SK-N-SH (cell line): ENCODE measurements at regions not wholly inside any gene's neighbourhood (a gene's known extent, or its start where the extent isn't known, plus 50 kb on each side); places are given as distances from the start of the nearest gene placed in this dataset.

Source experiments
- CTCF ChIA-PET: fragments of 300-600, 350-600 bp; formaldehyde crosslinking; extraction: SDS; loops from one replicate; lab custom pipeline; 2021; lab: Yijun Ruan, JAX
- POLR2A ChIA-PET: fragments of 350-600 bp; sonication (Branson Sonifier 250); formaldehyde crosslinking; extraction: SDS; loops from one replicate; lab custom pipeline; 2020; ENCODE audit warnings: antibody characterized with exemption, inconsistent platforms; lab: Yijun Ruan, JAX
- DNase-seq: peaks from one replicate; pipeline ENCODE4 v3.0.0; 2012
- H2AFZ ChIP-seq: fragments of 200-600 bp; sonication (generic); 2 replicates; pipeline ENCODE4 v1.8.1; 2016; ENCODE audit warnings: antibody characterized with exemption, mild to moderate bottlenecking, low read depth
- H3F3A ChIP-seq: fragments of 200-600 bp; sonication (generic); replicated peaks from 2 replicates; pipeline ENCODE3; 2016; ENCODE audit warnings: antibody characterized with exemption, mild to moderate bottlenecking; ENCODE audit not compliant: insufficient read depth
- H3K27ac ChIP-seq, 2 experiments: fragments of 200-500 bp in 1 of 2; fragments of 200-600 bp in 1 of 2; sonication (Bioruptor generic) in 1 of 2; sonication (generic), shearing (Covaris generic) in 1 of 2; 2 replicates each; pipeline versions ENCODE4 v1.5.1 to v1.6.1; 2014 to 2016; ENCODE audit warnings: low read depth in 2 of 2, inconsistent platforms in 1 of 2, low read length in 1 of 2, mild to moderate bottlenecking in 1 of 2, mixed read lengths in 1 of 2
- H3K27me3 ChIP-seq: fragments of 200-600 bp; sonication (generic), shearing (Covaris generic); 2 replicates; pipeline ENCODE4 v1.6.1; 2016; ENCODE audit warnings: mixed run types; ENCODE audit not compliant: insufficient read depth
- H3K36me3 ChIP-seq, 2 experiments: fragments of 200-500 bp in 1 of 2; fragments of 200-600 bp in 1 of 2; sonication (Bioruptor generic) in 1 of 2; sonication (generic) in 1 of 2; replicated peaks in 1 of 2; 2 replicates each; pipeline versions ENCODE3 to v1.5.1; 2014 to 2016; ENCODE audit warnings: low read length in 1 of 2, mild to moderate bottlenecking in 1 of 2; ENCODE audit not compliant: insufficient read depth in 2 of 2, control insufficient read depth in 1 of 2
- H3K4me1 ChIP-seq, 2 experiments: fragments of 200-500 bp in 1 of 2; fragments of 200-600 bp in 1 of 2; sonication (Bioruptor generic) in 1 of 2; sonication (generic), shearing (Covaris generic) in 1 of 2; 2 replicates each; pipeline versions ENCODE4 v1.5.1 to v1.6.1; 2014 to 2016; ENCODE audit warnings: low read depth in 1 of 2, low read length in 1 of 2, mixed run types in 1 of 2; ENCODE audit not compliant: insufficient read depth in 2 of 2, control insufficient read depth in 1 of 2
- H3K4me2 ChIP-seq: fragments of 200-600 bp; sonication (generic), shearing (Covaris generic); 2 replicates; pipeline ENCODE4 v1.6.1; 2017; ENCODE audit warnings: mixed run types
- H3K4me3 ChIP-seq, 2 experiments: fragments of 200-500 bp in 1 of 2; fragments of 200-600 bp in 1 of 2; sonication (Bioruptor generic) in 1 of 2; sonication (generic), shearing (Covaris generic) in 1 of 2; 2 replicates each; pipeline versions ENCODE4 v1.5.1 to v1.8.1; 2014 to 2016; ENCODE audit warnings: low read depth in 2 of 2, inconsistent platforms in 1 of 2, low read length in 1 of 2, mild to moderate bottlenecking in 1 of 2, mixed read lengths in 1 of 2, moderate library complexity in 1 of 2
- H3K79me2 ChIP-seq: fragments of 200-600 bp; sonication (generic); 2 replicates; pipeline ENCODE4 v1.8.1; 2017; ENCODE audit warnings: mild to moderate bottlenecking; ENCODE audit not compliant: insufficient read depth
- H3K9ac ChIP-seq: fragments of 200-600 bp; sonication (generic); 2 replicates; pipeline ENCODE4 v1.6.1; 2017; ENCODE audit warnings: mixed run types
- H3K9me2 ChIP-seq: fragments of 200-600 bp; sonication (generic); 2 replicates; pipeline ENCODE4 v1.6.1; 2017; ENCODE audit warnings: mixed run types
- H3K9me3 ChIP-seq: fragments of 200-600 bp; sonication (generic); 2 replicates; pipeline ENCODE4 v1.6.1; 2017; ENCODE audit warnings: mixed run types, mild to moderate bottlenecking, moderate library complexity
- H4K20me1 ChIP-seq: fragments of 200-600 bp; sonication (generic); 2 replicates; pipeline ENCODE4 v1.6.1; 2017; ENCODE audit warnings: mild to moderate bottlenecking, mixed run types; ENCODE audit not compliant: insufficient read depth
- CTCF ChIP-seq: fragments of 200-600 bp; sonication (generic); IDR thresholded peaks from 2 replicates; pipeline ENCODE4 v1.6.1; 2017; ENCODE audit warnings: antibody characterized with exemption, mild to moderate bottlenecking, moderate library complexity
- ELF1 ChIP-seq: IDR thresholded peaks from 2 replicates; pipeline ENCODE4 v1.4.0; 2012
- EZH2phosphoT487 ChIP-seq: fragments of 200-600 bp; sonication (generic); IDR thresholded peaks from 2 replicates; pipeline ENCODE4 v1.6.1; 2017; ENCODE audit warnings: low read depth, mixed run types, mild to moderate bottlenecking, antibody characterized with exemption, moderate library complexity, borderline replicate concordance
- FOXJ3 ChIP-seq: sonication (generic); formaldehyde crosslinking; IDR thresholded peaks from 2 replicates; pipeline ENCODE4 v1.5.1; 2020; ENCODE audit warnings: mild to moderate bottlenecking, missing genetic modification reagents
- JUND ChIP-seq: IDR thresholded peaks from 2 replicates; pipeline ENCODE4 v1.4.0; 2012
- MAX ChIP-seq: IDR thresholded peaks from 2 replicates; pipeline ENCODE4 v1.4.0; 2012; ENCODE audit warnings: low read depth
- NFIC ChIP-seq: IDR thresholded peaks from 2 replicates; pipeline ENCODE4 v1.4.0; 2012; ENCODE audit warnings: borderline replicate concordance
- NRF1 ChIP-seq: IDR thresholded peaks from 2 replicates; pipeline ENCODE4 v1.6.1; 2012; ENCODE audit warnings: low read depth, mild to moderate bottlenecking, low read length
- POLR2AphosphoS5 ChIP-seq: IDR thresholded peaks from 2 replicates; pipeline ENCODE4 v1.6.1; 2012; ENCODE audit warnings: low read depth, low read length
- RAD21 ChIP-seq: IDR thresholded peaks from 2 replicates; pipeline ENCODE4 v1.6.1; 2012; ENCODE audit warnings: mild to moderate bottlenecking, low read length
- RFX5 ChIP-seq: IDR thresholded peaks from 2 replicates; pipeline ENCODE4 v1.6.1; 2012; ENCODE audit warnings: mild to moderate bottlenecking, improper control_type of control experiment, low read length
- SIN3A ChIP-seq: IDR thresholded peaks from 2 replicates; pipeline ENCODE4 v1.6.1; 2012; ENCODE audit warnings: low read depth, mild to moderate bottlenecking, low read length, moderate library complexity, borderline replicate concordance
- SMC3 ChIP-seq: IDR thresholded peaks from 2 replicates; pipeline ENCODE4 v1.6.1; 2012; ENCODE audit warnings: low read depth, low read length, improper control_type of control experiment
- YY1 ChIP-seq: IDR thresholded peaks from 2 replicates; pipeline ENCODE4 v1.4.0; 2012; ENCODE audit warnings: low read depth, mild to moderate bottlenecking
- WGBS: methylation state at CpG from one replicate; pipeline ENCODE4 v1.1.6; 2017; ENCODE audit warnings: low lambda C conversion rate; 5-methylcytosine and 5-hydroxymethylcytosine counted together

- H3K36me3 ChIP-seq = no peaks in the 10 kb centered on the region
- WGBS = 22% methylated on average over 6 of the region's 6 CpGs
- DNase-seq = peak; percentile 6
- no peak overlapping the region for H3K27ac ChIP-seq
- H3K4me2 ChIP-seq = no peak overlapping the region
- H2AFZ ChIP-seq = no peak overlapping the region
- peak; percentile 35; the same call in 1 of the 2 replicates for TF ChIP-seq RAD21
- TF ChIP-seq MAX = no peak
- no peak for TF ChIP-seq YY1
- no peaks in the 10 kb centered on the region for H3K4me1 ChIP-seq
- H3K27me3 ChIP-seq = no peaks in the 10 kb centered on the region
- H3K79me2 ChIP-seq = no peaks in the 10 kb centered on the region
- POLR2A ChIA-PET = no interaction called here
- no peaks in the 10 kb centered on the region for H3F3A ChIP-seq
- H4K20me1 ChIP-seq = no peaks in the 10 kb centered on the region
- CTCF ChIA-PET = interaction anchor here (1.5 kb wide), 1 partner anchor 15 kb away, joined by 3 read pairs; no protein-coding TSS in a partner anchor
- H3K9ac ChIP-seq = no peak overlapping the region
- no peak overlapping the region for H3K4me3 ChIP-seq
- H3K9me3 ChIP-seq = no peaks in the 10 kb centered on the region
- no peaks in the 10 kb centered on the region for H3K9me2 ChIP-seq
Measured at GRCh38 chr2:115910270-115910669, 1467.8 kb downstream of the DPP10 start.

DNA sequence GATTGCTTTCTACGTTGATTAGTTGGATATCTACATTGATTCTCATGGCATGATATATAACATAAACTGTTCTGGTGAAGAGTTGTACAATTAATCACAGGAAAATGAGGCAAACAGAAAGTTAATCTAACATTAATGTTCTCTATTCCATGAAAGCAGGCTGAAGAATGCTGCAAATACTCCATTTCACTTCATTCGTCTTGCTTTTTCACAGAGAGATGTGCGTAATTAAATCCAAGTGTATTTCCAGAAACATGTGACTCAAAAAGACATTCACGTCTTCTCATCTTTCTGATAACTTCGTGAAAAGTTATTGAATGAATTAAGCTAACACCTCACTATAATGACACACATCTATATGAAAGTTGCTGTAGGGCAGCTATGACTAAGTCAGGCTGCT, 1471.5 kb downstream of the DPP10 start:
- H3K4me1 ChIP-seq = no peaks in the 10 kb centered on the region
- H3K9me2 ChIP-seq = no peaks in the 10 kb centered on the region; the same call in 1 of the 2 replicates
- no peak overlapping the region for H3K9ac ChIP-seq
- TF ChIP-seq NRF1 (no peak), POLR2AphosphoS5 (no peak), CTCF (no peak), NFIC (no peak), RAD21 (no peak), EZH2phosphoT487 (no peak), MAX (no peak), JUND (no peak), SIN3A (no peak), RFX5 (no peak), ELF1 (no peak), FOXJ3 (CRISPR knock-in tag) (no peak), SMC3 (no peak)
- 37% methylated on average over 5 of the region's 5 CpGs for WGBS
- CTCF ChIA-PET = no interaction called here
- no peak for DNase-seq
- no peaks in the 10 kb centered on the region for H4K20me1 ChIP-seq
- no peak overlapping the region for H3K4me2 ChIP-seq
- H3K27ac ChIP-seq = no peak overlapping the region
- no peaks in the 10 kb centered on the region for H3K27me3 ChIP-seq
- no peaks in the 10 kb centered on the region for H3K36me3 ChIP-seq
- POLR2A ChIA-PET = no interaction called here
- no peaks in the 10 kb centered on the region for H3K9me3 ChIP-seq
- no peaks in the 10 kb centered on the region for H3K79me2 ChIP-seq
- H3K4me3 ChIP-seq = no peak overlapping the region
- no peak overlapping the region for H2AFZ ChIP-seq
- H3F3A ChIP-seq = no peaks in the 10 kb centered on the region
